ENCODE measurements at regions not wholly inside any gene's neighbourhood (a gene's known extent, or its start where the extent isn't known, plus 50 kb on each side); places are given as distances from the start of the nearest gene placed in this dataset.

DNA sequence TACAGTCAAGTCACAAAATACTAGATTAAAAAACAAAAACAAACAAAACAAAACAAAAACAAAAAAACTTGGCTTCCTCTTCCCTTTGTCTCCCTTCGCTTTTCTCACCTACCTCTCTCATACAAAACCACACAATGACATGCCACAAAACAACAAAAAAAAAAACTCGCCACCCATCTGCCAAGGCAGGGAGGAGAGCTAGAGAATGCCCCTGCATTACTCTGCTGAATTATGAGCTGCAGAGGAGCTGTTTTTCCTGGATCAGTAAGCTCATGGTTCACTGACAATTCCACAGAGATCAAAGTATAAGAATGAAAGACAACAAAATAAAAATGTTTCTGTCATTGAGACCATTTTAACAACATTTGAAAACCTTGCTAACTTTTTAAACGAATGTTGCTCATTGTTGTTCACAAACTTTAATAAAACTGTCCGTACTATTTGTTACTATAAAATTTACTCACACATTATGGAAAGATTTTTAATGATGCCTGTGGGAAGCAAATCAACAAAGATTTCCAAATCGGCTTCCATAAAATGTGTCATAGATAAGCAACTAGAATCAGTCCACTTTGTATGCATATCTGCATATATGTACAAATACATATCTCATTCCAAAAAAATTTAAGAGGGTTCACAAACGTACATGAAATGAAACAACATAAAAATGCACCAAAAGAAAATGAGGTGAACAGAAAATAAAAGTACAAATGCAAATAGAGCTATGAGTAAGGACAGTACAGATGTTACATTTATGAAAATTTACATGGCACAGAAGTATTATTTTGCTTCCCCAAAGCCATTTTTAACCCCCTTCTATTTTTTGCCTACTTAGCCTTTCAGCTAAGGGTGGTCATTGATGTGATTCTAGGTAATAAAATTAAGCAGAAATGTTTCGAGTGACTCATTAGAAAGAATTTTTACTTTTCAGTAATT lies 252.4 kb upstream of the FAT4 start:
- no peak for DNase-seq (ENCODE audit: low spot score)

DNA sequence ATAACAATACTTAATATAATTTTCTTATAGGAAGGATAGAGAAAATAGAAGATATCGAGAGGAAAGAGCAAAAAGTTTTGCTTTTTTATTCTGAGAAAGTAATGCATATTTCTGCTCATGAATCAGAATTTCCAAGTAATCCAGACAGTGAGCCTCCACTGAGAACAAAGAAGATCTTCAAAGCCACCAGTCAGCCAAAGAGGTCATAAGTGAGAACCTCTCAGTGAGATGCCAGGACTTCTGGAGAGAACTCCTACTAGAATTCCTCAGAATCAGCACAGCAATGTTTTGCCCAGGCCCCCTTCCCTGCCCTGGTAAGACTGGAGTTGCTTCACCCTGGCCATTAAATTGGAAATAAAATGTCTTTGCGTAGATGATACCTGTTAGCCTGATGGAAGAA lies 254.4 kb upstream of the FAT4 start:
- no peak for DNase-seq (ENCODE audit: low spot score)

- no peak for DNase-seq (ENCODE audit: low spot score)
These were observed 265.0 kb upstream of the FAT4 start for GRCh38 chr4:125049711-125050110.

GRCh38 chr4:125045311-125045710 lies 269.4 kb upstream of the FAT4 start:
- DNase-seq (ENCODE audit: low spot score), result no peak

DNA sequence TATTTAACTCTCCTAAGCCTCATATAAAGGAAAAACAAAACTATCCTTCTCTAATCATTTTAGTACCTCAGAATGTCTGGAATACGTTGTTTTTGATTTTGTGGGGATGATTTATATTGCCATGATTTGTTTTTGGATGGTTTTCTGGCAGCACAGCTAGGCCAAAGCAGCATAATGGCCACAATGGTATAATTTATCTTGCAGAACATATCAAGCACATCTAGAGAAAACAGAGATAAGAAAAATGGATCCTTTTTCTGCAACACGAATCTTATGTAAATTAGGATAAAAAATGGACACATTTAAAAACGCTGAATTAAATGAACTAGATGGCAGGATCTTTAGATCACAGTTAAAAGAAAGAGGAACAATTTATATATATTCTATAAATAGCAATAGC lies 269.9 kb upstream of the FAT4 start:
- no peak for DNase-seq (ENCODE audit: low spot score)

DNA sequence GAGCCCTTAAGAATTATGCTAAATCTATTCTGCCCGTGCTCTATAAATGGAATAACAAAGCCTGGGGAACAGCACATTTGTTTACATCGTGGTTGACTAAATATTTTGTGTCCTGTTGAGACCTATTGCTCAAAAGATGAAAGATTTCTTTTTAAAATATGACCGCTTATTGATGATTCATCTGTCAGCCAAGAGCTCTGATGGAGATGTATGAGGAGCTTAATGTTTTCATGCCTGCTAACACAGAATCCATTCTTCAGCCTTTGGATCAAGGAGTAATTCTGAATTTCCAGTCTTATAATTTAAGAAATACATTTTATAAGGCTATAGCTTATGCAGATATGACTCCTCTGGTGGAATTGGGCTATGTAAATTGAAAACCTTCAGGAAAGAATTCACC lies 271.3 kb upstream of the FAT4 start:
- DNase-seq (ENCODE audit: low spot score), result no peak

DNA sequence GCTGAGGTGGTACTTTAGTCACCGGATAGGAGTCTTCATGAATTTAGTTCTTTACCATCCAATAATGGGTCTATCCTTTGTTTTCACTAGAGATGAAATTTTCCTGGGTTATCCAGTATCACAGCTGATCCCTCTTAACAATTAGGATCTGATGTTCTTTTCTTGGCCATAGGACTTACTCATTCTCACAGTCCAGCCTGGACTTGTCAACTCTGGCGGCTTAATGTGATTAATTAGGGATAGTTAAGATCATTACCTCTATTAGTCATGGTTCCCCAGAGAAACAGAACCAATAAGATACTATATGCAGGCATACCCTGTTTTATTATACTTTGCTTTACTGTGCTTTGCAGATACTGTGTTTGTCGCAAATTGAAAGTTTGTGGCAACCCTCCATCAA lies 272.7 kb upstream of the FAT4 start:
- DNase-seq (ENCODE audit: low spot score), result no peak

GRCh38 chr4:125041372-125041930 lies 273.3 kb upstream of the FAT4 start:
- DNase-seq (ENCODE audit: low spot score), result no peak

- no peak for DNase-seq (ENCODE audit: low spot score)
These were observed 275.2 kb upstream of the FAT4 start for GRCh38 chr4:125039550-125039949.

- no peak for DNase-seq (ENCODE audit: low spot score)
These were observed 291.8 kb upstream of the FAT4 start for GRCh38 chr4:125022855-125023501.

DNA sequence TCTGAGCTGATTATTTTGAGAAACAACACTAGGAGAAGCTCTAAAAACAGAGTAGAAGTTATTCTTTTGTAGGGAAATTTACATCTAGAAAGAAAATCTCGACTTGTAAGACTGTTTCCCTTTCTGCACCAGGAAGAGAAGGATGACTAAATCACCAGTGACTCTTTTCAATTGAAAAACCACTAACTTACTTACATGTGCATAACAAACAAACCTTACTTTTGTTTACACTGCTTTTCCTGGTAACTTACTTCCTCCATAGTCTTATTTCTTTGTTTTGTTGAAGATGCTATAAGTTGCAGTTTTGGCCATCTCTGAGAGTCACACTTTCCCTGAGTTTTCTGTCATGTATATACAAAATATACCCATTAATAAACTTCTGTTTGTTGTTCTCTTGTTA lies 293.6 kb upstream of the FAT4 start:
- DNase-seq (ENCODE audit: low spot score), result no peak

DNA sequence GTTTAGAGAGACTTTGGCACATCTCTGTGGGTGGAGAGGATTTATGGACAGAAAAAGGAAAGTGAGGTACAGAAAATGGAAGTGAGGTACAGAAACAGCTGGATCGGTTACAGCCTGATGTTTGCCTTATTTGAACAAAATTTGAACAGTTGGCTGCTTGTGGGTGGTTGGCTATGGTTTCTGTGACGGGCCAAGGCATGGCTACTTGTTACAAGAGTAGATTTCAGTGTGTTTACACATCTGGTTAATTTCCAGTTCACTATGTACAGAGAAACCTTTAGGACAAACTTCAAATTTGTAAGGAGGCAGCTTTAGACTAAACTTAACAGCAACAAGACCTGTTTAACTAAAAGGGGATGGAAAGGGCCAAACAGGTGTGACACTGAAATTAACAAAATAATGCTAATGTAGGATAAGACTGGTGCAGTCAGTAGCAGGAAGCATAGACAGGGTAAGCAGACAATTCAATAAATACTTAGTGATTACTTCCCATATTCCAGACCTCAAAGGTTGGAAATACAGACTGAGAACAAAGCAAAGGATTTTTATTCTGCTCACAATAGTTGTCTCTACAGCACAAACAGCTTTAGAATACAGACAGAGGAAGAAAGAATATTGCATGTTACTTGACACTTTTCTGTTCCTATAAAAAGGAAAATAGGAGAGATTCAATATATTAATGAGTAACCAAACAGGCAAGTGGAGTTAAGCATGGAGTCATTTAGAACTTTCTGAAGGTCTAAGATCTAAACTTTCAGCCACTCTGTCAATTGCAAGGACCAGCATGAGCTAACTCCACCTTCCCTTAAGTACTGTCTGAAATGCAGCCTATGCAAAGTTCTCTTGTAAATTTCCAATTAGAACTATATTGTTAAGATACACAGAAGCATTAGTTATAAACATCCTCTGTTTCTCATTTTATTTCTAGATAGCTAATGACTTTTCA lies 294.4 kb upstream of the FAT4 start:
- no peak for DNase-seq (ENCODE audit: low spot score)

DNA sequence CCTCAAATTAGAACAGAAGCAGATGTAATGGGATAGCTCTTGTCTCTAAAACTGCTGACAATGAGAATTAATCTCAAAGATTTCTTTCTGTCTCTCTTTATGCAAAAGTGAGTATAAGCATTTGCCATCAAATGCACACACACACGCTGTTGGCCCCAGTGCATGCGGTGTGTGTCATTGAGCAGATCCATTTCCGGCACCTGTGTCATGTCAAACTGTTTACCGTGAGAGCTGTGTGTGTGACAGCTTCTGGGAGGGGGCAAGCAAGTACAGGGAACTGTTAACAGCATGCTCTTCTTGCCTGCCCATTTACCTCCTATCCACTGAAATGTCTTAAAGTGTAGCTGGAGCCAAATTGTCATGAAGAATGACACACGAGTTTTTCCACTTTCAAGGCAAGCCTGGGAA lies 297.9 kb upstream of the FAT4 start:
- DNase-seq (ENCODE audit: low spot score), result no peak

DNA sequence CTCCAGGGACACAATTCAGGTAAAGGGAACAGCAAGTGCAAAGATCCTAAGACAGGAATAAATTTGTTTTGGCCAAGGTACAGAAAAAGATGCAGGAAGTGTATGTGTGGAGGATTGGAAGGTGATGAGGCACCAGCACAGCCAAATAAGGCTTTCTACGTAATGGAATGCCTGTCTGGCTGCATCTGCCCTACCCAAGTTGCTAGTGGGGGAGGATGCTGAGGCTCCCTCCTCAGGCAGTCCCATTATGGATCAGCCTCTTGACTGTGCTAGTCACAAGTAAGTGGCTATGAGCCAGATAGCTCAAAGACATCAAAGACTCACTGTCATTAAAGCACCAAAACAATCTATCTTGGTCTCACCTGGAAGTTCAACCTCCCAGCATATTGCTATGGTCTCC lies 300.9 kb upstream of the FAT4 start:
- DNase-seq (ENCODE audit: low spot score), result no peak

- no peak for DNase-seq (ENCODE audit: low spot score)
These were observed 299.1 kb upstream of the ANKRD50 start for GRCh38 chr4:125011646-125012045.

DNA sequence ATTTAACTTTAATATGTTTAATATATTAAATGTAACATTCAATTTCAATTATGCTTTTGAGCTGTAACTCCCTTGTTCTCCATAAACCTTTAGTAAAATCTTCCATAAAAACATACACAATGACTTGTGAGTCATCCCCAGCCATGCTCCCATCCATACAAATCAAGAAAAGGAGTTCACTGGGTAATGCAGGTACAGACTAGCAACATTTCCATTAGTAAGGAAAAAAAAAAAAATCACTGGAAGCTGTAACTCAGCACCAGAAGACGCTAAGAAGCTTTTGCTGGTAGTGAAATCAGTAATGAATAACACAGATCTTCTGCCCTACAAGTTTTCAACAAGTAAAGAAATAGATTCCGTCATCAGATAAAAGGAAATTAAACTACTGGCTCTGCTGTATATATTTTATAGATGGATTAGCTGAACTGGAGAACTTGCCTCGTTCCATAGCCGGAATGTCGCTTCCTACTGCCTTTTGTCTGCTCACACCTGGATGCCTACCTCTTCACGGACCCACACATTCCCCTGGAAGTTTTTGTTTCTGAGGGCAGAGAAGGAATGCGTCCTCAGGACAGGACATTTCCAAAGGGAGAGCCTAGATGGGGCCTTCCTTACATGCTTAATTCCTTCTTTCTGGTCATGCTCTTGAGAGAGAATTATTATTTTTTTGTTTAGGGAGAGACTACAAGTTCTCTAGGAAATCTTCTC lies 298.4 kb upstream of the ANKRD50 start:
- peak; percentile 35 for DNase-seq (ENCODE audit: low spot score)

DNA sequence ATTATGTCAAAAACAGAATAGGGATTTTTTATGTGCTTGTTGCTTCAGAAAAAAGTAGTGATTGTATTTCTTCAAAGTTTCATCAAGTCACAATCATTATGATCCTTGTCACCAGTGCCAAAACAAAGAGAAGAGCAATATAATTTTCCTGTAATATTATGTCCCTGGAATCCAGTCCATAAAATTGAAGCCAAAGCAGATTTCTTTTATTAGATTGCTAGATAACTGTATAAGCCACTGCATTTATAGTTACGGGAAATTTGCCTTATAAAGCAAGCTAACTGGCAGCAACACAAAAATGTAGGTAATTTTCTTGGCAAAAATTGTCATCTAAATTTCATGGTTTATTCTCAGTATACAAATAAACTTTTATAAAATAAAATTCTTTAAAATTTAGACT lies 296.1 kb upstream of the ANKRD50 start:
- DNase-seq (ENCODE audit: low spot score), result no peak

DNA sequence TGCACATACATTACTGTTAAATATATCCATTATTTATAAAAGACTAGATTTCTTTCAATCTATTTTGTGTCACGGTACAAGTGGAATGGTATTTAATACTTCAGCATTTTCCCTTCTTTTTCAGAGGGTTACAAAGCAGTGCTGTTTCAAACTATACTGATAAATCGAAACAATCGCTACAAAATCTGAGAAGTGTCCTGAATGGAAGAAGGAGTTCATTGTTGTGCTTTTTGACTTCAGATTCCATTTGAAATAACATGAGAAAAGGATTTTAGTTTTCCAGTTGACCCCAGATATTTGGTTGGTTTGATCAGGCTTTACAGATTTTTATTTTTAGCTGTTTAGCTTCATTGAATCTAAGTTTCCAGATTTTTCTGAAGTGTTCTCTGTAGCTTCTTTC lies 292.1 kb upstream of the ANKRD50 start:
- no peak for DNase-seq (ENCODE audit: low spot score)

DNA sequence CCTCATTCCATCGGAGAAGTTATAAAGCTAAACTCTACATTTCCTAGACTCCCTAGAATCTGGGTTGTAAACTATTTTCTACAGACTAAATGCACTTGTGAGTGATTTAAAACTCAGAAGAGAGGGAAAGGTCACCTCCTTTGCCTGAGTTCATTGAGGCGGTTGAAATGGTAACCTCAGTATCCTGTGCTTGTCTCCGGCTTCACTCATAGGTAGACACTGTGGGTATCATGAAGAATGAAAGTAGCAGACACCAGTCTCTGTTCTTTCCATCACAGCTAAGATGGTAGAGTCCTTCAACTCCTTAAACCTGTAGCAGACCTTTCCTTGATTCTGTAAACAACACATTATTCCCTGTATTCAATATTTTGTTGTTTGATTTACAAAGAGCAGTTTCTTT lies 291.3 kb upstream of the ANKRD50 start:
- DNase-seq (ENCODE audit: low spot score), result no peak

- no peak for DNase-seq (ENCODE audit: low spot score)
These were observed 285.5 kb upstream of the ANKRD50 start for GRCh38 chr4:124997991-124998390.

- DNase-seq (ENCODE audit: low spot score), result peak; percentile 10
These were observed 284.6 kb upstream of the ANKRD50 start for GRCh38 chr4:124997124-124997523.

Measured in iPS-NIHi11 (cell line).